ENCODE measurements at regions not wholly inside any gene's neighbourhood (a gene's known extent, or its start where the extent isn't known, plus 50 kb on each side); places are given as distances from the start of the nearest gene placed in this dataset.

DNA sequence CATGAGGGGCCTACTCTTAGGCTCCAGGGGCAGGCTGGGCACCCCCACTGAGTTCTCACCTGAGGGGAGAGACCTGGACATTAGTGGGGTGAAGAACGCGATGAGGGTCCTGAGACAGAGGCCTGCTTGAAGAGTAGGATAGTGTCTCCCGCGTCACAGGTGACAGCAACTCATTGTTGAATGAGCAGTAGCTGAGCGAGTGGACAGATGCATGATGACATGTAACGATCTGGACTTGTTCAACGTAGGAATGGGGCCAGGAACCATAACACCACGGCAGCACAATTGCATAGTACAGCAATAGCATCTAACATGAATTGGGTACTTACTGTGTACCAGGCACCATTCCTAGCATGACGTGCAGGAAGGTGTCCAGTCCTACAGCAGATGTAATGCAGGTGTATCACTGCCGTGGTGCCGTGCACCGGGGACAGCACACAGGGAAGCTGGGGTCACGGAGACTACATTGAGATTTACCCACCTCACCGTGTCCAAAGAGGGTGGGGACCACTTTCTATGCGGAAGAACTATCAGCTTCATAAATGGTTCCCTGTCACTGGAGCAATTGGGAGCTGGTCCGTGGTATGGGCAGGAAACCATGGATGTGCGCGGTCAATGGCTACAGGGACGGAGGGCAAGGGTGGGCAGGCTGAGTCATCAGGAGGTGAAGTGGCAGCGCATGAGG, 1019.1 kb downstream of the TBC1D22A start:
- DNase-seq: no peak

DNA sequence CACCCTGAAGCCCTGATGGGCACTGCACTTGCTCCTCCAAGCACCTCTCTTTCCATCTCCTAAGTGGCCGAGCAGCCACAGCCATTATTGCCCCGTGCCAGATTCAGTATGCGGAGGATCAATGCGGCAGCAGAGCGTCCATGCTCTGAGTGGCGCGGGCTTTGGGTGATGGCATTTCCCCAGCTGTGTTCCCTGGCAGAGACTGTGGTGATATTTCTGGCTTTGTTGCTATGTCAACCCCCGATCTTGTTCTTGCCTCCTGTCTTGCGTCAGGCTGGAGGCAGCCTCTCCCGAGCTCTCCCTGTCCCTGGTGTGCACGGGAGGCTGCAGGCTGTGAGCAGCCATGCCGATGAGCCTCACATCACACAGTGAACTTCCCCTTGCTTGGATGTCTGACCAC, 1018.6 kb downstream of the TBC1D22A start:
- DNase-seq: no peak

DNA sequence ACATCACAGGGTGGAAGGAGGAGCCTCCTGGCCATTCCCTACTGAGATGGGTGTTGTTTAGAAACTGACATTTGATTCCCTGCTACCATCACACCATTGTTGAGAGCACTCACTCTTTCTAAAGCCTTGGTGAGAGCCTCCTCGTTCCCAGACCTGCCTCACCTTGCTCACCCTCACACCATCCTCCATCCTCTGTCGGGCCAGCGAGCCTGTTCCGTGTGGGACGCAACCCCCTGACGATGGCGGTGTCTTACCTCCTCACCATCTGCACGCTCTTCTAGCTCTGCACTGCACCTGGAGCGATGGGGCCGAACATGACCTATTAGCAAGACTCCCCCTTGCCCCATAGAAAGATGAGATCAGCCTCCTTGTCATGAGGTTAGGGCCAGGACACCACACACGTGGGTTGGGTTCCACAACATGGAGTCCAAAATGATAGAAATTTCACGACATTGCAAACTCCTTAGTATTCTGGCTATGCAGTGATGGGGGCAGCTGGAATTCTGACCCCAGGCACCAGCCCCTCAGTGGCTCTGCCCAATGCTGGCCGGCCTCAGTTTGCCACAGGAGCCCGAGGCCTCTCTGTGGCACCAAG, 1017.9 kb downstream of the TBC1D22A start:
- DNase-seq: no peak

DNA sequence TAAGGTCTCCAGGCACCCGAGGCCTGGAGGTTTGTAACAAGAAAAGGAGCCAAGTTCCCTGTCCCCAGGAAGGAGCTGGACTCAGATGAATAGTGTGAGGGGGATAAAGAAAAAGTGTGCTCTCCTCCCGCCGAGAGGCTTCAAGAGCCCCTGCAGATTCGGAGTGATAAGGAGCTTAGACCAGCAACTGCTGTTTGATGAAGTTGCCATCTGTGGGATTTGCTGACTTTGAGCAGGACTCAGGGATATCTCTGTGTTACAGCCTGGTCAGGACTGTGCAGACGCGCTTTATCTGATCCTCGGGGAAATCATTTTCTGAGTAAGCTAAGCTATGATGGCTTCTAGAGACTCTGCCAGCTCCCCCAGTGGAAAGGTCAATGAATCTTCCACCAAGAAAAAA, 1017.0 kb downstream of the TBC1D22A start:
- DNase-seq: no peak

DNA sequence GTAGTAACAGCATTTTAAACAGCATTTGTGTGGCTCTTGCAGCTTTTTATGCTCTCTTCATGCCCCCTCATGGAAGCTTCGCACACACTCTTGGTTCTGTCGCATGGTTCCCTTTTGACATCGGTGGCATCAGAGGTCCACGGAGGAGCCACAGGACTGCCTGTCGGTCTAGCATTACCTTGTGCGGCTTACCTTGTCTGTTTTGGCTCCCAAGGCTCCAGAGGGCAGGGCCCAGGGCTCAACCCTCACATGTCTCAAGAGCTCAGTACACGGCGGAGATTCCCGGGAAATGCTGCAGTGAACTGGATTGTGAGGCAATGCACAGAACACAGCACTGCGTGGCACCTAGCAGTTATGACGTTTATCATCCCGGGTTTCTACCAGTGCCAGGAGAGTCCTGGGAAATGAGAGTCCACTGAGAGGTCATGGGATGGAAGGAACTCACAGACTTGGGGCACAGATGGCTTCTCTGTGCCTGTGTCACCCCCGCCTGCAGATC, 1015.8 kb downstream of the TBC1D22A start:
- DNase-seq: no peak

DNA sequence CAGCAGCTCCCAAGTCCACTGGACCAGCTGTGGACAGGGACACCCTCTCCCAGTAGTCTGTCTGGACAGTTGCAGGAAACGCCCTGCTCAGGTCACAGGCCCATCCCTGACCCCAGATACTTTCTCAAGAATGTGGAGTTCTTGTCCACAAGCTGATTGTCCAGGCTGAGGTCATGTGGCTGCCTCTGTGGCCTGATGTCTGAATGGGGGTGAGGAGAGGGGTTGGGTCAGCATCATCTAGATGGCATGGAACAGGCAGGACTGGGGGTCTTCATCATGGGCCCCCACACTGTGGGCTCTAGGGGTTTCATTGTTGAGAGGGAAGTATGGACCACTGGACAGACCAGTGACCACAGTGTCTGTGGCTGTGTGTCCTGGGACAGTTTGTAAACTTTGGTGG, 1015.0 kb downstream of the TBC1D22A start:
- DNase-seq: no peak

DNA sequence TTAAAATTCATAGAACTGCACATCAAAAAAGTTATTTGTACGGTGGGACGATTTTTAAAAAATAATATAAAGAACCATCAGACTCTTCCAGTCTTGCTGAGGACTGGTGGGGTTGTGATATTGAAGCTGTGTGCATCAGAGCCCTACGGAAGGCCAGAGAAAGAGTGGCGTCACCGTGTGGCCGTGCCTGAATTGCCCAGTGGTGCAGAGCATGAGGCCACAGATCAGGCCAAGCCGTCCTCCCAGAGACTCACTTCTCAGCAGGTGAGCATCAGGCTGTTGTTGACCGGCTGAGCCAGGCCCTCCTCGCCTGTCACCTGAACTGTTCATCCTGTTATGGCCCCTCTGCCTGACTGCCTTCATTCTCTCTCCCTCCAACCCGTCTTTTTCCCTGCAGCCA, 1013.9 kb downstream of the TBC1D22A start:
- no peak for DNase-seq

DNA sequence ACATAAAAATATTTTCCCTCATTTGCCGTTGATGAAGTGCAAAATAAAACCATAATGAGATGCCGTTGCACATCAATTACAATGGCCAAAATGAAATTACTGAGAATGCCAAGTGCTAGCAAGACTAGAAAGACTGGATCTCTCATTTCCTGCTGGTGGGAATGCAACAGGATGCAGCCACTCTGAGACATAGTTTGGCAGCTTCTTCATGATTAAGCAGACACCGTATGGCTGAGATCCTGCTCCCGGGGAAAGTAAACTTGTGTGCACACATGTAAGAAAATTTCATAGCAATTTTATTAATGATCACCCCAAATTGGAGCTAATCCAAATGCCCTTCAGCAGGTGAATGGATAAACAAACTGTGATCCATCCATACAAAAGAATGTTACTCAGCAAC, 1013.2 kb downstream of the TBC1D22A start:
- DNase-seq: no peak

DNA sequence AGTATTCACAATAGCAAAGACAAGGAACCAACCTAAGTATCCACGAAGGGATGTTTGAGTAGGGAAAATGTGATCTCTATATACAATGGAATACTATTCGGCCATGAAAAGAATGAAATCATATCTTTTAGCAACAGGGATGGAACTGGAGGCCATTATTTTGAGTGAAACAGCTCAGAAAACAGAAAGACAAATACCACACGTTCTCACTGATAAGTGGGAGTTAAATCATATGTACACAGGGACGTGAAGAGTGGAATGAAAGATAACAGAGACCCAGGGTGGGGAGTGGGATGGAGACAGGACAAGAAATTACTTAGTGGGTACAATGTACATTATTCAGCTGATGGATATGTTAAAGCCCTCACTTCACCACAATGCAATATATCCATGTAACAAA, 1012.7 kb downstream of the TBC1D22A start:
- no peak for DNase-seq

DNA sequence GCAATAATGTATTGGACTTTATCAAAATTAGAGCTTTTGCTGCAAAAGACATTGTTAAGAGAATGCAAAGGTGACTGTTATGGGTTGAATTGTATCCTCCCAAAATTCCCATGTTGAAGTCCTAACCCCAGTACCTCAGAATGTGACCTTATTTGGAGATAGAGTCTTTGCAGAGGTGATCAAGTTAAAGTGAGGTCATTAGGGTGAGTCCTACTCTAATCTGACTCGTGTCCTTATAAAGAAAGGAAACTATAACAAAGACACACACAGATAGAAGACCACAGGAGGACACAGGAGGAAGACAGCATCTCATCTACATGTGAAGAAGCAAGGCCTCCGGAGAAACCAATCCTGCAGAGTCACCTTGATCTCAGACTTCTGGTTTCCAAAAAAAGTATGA, 1011.2 kb downstream of the TBC1D22A start:
- DNase-seq: no peak

DNA sequence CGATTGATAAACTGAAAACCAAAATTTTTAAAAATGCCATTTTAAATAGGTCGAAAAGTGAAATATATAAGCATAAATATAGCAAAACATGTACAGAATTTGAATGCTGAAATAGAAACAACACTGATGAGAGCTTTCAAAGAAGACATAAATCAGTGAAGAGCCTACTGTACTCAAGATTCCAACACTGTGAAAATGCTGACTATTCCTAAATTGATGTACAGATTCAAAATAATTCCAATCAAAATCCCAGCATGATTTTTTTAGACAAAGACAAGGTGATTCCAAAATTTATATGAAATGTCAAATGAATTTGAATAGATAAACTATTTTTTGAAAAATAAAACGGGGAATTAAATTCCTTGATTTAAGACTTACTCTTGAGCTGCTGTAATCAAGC, 1010.4 kb downstream of the TBC1D22A start:
- no peak for DNase-seq

DNA sequence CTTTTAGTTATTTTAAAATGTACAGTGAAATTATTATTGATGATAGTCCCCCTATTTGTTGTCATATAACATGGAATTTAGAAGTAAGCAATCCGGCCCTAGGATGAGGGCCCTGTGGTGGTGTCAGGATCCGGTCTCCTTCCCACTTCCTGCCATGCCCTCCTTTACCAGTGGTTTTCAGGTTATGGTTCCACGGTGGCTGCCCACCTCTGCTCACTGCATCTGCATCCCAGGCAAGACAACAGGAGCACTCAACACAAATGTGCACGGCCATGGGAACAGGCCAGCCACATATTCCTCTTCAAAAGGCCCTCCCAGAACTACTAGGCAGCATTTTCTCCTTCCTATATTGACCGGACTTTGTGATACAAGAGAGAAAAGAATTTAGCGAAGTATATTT, 1007.2 kb downstream of the TBC1D22A start:
- DNase-seq: no peak

DNA sequence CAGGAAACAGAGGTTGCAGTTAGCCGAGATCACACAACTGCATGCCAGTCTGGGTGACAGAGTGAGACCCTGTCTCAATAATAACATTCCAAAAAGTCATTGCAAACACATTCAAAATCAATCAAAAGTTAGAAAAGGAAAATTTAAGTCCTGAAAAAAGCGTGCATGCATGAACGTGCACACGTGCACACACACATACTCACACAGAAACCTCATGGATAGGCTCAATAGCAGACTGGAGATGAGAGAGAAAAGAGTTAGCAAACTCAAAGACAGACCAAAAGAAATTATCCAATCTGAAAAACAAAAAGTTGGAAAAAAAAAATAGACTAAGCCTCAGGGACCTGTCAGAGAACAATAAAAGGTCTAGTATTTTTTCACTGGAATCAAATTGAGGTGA, 1005.6 kb downstream of the TBC1D22A start:
- DNase-seq: no peak

DNA sequence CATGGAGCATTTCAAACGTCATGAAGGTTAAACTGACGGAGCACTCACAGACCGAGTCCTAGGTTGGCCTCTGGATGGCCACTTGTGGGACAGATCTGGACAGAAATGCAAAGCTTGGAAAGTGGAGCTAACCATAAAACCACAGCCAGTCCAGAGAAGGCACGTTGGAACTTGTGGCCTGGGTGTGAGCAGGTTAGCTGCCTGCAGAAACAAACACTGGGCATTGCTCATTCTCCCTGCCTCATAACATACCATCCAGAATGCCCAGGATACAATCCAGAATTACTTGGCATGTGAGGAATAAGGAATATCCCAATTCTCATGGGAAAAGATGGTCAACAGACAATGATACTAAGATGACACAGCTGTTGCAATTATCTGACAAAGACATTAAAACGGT, 1005.0 kb downstream of the TBC1D22A start:
- DNase-seq: no peak

DNA sequence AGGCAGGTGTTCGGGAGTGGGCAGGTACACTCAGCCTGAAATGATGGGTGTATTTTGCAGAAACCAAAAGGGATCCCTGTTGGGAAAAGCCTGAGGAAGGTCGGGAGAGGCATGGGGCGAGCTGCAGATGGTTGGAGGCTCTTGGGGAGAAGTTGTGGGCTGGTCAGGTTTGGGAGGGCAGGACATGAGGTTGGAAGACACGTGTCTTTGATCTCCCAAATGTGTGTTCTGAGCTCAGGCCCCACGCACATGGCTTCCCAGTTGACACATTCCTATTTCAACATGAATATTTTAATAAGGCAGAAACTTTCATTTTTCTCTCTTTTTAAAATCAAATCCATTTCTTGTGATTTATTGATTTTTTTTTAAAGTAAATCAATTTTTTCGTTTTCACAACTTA, 1003.3 kb downstream of the TBC1D22A start:
- DNase-seq: no peak

DNA sequence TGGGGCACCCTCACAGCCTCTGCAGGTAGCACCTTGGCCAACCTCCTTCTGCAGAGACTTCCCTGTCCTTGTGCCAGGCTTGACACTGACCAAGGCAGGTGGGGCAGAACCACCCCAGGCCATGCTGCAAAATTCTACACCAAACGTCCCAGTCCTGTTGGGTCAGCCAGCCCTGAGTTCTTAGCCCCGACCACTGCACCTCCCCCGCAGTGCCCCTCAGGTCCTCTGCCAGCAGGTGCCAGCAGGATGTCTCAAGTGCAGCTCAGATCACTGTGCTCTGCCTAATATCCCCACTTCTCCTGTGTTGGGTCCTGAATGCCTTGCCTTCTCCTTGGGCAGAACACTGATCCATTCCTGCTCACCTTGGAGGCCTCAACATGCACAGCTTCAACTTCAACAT, 999.7 kb downstream of the TBC1D22A start:
- DNase-seq: no peak

DNA sequence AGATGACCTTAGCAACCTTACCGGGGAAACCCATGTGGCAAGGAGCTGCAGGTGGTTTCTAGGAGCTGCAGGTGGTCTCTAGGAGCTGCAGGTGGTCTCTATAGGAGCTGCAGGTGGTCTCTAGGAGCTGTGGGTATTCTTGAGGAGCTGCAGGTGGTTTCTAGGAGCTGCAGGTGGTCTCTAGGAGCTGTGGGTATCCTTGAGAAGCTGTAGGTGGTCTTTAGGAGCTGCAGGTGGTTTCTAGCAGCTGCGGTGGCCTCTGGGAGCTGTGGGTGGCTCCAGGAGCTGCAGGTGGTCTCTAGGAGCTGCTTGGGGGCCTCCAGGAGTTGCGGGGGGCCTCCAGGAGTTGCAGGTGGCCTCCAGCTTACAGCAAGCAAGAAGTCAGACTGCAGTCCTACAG, 997.5 kb downstream of the TBC1D22A start:
- DNase-seq: no peak

DNA sequence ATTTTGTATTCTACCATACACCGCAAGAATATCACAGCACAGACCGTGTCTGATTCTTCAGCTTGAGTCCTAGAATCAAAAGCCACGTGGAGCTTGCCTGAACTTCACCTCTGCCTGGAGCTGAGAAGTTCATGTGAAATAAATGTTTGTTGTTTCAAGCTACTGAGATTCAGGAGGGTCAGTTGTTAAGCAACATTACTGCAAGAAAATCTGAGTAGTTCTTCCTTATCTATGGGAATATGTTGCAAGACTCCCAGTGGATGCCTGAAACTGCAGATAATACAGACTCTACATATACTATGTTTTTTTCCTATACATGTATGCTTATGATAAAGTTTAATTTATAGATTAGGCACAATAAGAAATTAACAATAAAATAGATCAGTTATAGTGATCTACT, 995.3 kb downstream of the TBC1D22A start:
- DNase-seq: no peak

DNA sequence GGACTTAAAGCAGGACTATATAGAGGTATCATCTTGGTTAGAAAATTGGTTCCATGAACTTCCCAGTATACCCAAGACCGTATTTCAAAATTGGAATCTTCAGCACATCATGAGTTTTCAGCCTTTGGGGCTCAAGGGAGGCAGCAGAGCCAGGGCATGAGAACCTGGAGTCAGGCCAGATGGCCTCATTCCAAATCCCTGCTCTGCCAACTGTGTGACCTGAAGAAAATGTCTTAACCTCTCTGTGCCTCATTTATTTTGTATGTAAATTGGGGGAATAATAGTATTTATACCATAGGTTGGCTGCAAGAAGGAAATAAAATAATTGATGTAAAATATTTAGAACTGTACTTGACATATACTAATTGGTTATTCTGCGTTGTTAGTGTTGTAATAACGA, 987.6 kb downstream of the TBC1D22A start:
- no peak for DNase-seq

DNA sequence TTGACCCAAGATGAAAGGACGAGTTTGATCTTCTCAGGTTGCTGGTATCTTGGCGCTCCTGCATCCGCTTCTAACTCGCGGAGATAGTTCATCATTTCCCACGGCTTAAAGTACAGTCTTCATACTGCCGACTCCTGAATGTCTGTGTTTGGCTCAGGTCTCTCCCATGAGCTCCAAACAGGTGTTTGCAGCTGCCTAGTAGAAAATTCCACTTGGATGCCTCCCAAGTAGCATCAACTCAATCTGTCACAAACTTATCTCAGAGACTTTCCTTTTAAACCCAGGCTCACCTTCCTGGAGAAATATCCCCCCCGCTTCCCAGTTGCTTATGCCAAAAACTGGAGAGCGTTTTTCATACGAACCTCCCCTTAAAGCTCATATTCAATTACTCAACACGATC, 986.5 kb downstream of the TBC1D22A start:
- DNase-seq: no peak

DNA sequence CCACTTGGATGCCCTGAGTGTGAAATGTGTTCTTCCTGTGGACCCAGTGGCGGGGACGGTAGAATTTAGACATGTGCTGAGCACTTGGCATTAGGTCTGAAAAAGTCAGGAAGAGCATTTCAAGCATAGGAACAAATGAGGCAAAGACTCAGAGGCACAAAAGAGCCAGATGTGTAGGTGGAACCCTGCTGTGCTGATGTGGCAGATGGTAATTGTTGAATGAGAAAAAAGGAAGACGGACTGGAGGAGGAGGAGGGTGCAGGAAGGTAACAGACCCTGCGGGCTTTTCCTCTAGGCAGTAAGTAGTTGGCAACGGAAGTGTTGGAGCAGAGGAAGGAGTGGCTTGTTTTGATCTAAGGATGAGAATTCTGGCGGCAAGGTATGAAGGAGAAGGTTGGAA, 985.8 kb downstream of the TBC1D22A start:
- DNase-seq: no peak

DNA sequence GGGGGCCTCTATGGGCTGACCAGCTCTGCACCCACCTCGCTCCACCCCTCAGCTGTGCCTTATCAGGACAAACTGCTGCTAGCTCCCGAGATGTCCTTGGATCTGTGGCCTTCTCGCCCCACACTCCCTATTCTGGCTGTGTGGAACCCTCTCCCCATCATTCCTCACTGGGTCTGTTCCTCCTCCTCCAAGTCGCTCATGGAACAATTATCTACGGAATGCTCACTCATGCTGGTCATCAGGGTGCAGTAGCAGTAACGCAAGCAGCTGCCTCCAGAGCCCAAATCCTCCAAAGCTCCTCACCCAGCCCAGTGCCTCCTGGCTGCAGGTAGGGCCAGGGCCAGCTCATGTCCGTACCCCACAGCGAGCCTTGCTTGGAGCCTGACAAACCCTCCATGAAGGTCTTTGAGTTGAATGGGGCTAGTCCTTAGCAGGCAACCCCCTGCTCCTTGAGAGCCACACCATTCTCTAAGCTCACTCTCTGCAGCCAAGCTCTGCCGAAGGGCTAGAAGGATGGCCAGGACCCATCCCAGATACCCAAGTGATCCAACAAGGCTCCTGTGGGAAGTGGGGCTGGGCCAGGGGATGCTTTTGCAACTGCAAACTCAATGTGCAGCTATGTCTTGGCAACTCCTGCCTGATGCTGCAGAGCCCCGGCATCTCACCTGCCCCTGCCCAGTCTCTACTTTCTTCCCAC, 977.8 kb downstream of the TBC1D22A start:
- no peak for DNase-seq

DNA sequence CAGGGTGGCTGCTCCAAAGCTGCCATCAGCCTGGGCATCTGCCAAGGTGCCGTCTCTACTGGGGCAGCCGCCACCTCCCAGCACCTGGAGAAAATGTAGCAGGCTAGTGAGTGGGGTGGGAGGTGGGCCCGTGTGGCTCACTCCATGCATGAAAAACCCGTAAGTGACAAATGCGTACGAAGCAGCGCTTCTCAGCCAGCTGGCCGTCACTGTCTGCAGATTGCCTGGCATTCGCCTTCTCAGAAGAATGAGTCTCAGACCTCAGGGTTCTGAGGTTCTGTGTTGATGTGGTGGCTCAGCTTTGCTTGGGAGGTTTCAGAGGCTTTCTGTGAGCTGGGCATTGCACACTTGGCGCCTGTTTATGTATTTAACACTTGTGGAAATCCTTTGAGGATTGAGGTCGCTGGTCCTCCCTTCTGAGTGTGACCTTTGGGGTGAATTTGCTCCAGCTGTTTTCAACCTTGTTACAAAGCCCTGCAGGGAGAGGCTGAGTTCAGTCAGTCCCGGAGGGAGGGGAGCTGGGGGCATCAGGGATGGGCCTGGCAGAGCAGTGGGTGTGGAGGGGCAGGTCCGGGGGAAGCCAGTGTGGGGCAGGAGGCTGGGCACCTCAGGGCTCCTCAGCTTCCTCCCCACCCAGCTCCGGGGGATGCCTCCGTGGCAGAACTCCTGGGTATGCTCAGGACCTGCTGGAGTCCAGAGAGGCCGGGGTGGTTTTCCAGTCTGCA, 977.0 kb downstream of the TBC1D22A start:
- no peak for DNase-seq
